B cell (primary cell): ENCODE measurements at regions not wholly inside any gene's neighbourhood (a gene's known extent, or its start where the extent isn't known, plus 50 kb on each side); places are given as distances from the start of the nearest gene placed in this dataset.

Experiments used
- ATAC-seq: fragments of 200-7000 bp; cut with Tn5 transposase; one replicate; pipeline ENCODE4 v1.10.0; 2021; ENCODE audit warnings: low read depth, mild to moderate bottlenecking, moderate number of reproducible peaks, moderate library complexity
- CTCF ChIA-PET: fragments of 350-600 bp; sonication (Branson Sonifier 250); formaldehyde crosslinking; loops from one replicate; lab custom pipeline; 2021; ENCODE audit warnings: antibody characterized with exemption, inconsistent platforms; lab: Charles Lee
- POLR2A ChIA-PET: fragments of 350-600 bp; sonication (Branson Sonifier 250); formaldehyde crosslinking; loops from one replicate; lab custom pipeline; 2021; ENCODE audit warnings: antibody characterized with exemption; lab: Charles Lee
- DNase-seq: peaks from one replicate; pipeline ENCODE4 v3.0.0; 2013
- H2AFZ ChIP-seq: 2 replicates; pipeline ENCODE4 v1.6.1; 2012; ENCODE audit warnings: mild to moderate bottlenecking, low read depth, low read length; ENCODE audit not compliant: insufficient read depth, poor library complexity, severe bottlenecking
- H3K27ac ChIP-seq, 2 donors: 1 replicate in 1 of 2; 2 replicates in 1 of 2; pipeline ENCODE4 v1.5.1; 2012 to 2013; ENCODE audit warnings: low read length in 2 of 2, mild to moderate bottlenecking in 2 of 2, moderate library complexity in 1 of 2
- H3K27me3 ChIP-seq, 4 experiments: fragments of 200-600 bp in 1 of 4; sonication (generic) in 1 of 4; replicated peaks in 1 of 4; 1 replicate in 2 of 4; 2 replicates in 2 of 4; pipeline versions ENCODE4 v1.6.1 to v1.7.0; 2013 to 2016; ENCODE audit warnings: low read length in 3 of 4, mild to moderate bottlenecking in 2 of 4, mixed read lengths in 1 of 4, moderate library complexity in 1 of 4; ENCODE audit not compliant: insufficient read depth in 4 of 4, control insufficient read depth in 3 of 4; ENCODE audit errors: control extremely low read depth in 1 of 4
- H3K36me3 ChIP-seq, 2 experiments: replicated peaks in 1 of 2; 1 replicate in 1 of 2; 2 replicates in 1 of 2; pipeline versions ENCODE4 v1.6.1 to v1.7.1; 2013; ENCODE audit warnings: low read length in 1 of 2; ENCODE audit not compliant: insufficient read depth in 2 of 2, control insufficient read depth in 1 of 2; ENCODE audit errors: control extremely low read depth in 1 of 2, extremely low read depth in 1 of 2
- H3K4me1 ChIP-seq, 2 donors: fragments of 200-600 bp in 1 of 2; sonication (generic) in 1 of 2; 1 replicate in 1 of 2; 2 replicates in 1 of 2; pipeline versions ENCODE4 v1.5.1 to v1.6.1; 2013 to 2017; ENCODE audit warnings: low read length in 2 of 2; ENCODE audit not compliant: control insufficient read depth in 2 of 2, insufficient read depth in 2 of 2
- H3K4me2 ChIP-seq: replicated peaks from 2 replicates; pipeline ENCODE3; 2012; ENCODE audit warnings: mild to moderate bottlenecking, low read depth, low read length; ENCODE audit not compliant: poor library complexity, severe bottlenecking
- H3K4me3 ChIP-seq, 5 experiments: fragments of 200-600 bp in 1 of 5; sonication (generic) in 1 of 5; 1 replicate in 3 of 5; 2 replicates in 2 of 5; pipeline versions ENCODE4 v1.5.1 to v1.7.0; 2011 to 2016; ENCODE audit warnings: low read length in 4 of 5, mild to moderate bottlenecking in 4 of 5, low read depth in 2 of 5, control low read depth in 1 of 5, moderate library complexity in 1 of 5; ENCODE audit not compliant: insufficient read depth in 1 of 5; ENCODE audit errors: control extremely low read depth in 1 of 5, extremely low read depth in 1 of 5
- H3K79me2 ChIP-seq: fragments of 200-600 bp; sonication (generic); one replicate; pipeline ENCODE4 v1.6.0; 2016; ENCODE audit warnings: low read length; ENCODE audit not compliant: control insufficient read depth, insufficient read depth
- H3K9ac ChIP-seq: fragments of 200-600 bp; sonication (generic); 2 replicates; pipeline ENCODE4 v1.6.1; 2017; ENCODE audit warnings: mild to moderate bottlenecking, low read length, moderate library complexity
- H3K9me3 ChIP-seq, 3 donors: one replicate each; pipeline versions ENCODE4 v1.6.1 to v1.7.1; 2013; ENCODE audit warnings: low read length in 2 of 3; ENCODE audit not compliant: control insufficient read depth in 2 of 3, insufficient read depth in 1 of 3; ENCODE audit errors: control extremely low read depth in 1 of 3
- H4K20me1 ChIP-seq: 2 replicates; pipeline ENCODE4 v1.6.0; 2012; ENCODE audit warnings: mild to moderate bottlenecking, low read length; ENCODE audit not compliant: insufficient read depth, control insufficient read depth, poor library complexity, severe bottlenecking
- H3K27ac Mint-ChIP-seq: one replicate; pipeline ENCODE4 v1.8.0; 2021; ENCODE audit warnings: mixed read lengths
- H3K27me3 Mint-ChIP-seq: one replicate; pipeline ENCODE4 v1.8.0; 2021; ENCODE audit warnings: mixed read lengths
- H3K4me1 Mint-ChIP-seq: one replicate; pipeline ENCODE4 v1.8.0; 2021; ENCODE audit warnings: mixed read lengths
- H3K4me3 Mint-ChIP-seq: one replicate; pipeline ENCODE4 v1.8.0; 2021; ENCODE audit warnings: mixed read lengths
- H3K9me3 Mint-ChIP-seq: one replicate; pipeline ENCODE4 v1.8.0; 2022; ENCODE audit warnings: mixed read lengths; ENCODE audit not compliant: insufficient read depth
- EZH2 ChIP-seq: IDR thresholded peaks from 2 replicates; pipeline ENCODE4 v1.6.1; 2012; ENCODE audit warnings: borderline replicate concordance, low read depth, mild to moderate bottlenecking, moderate library complexity, low read length; ENCODE audit not compliant: insufficient read depth, poor library complexity, severe bottlenecking
- WGBS: methylation state at CpG from one replicate; pipeline ENCODE4 v1.1.5; 2013; ENCODE audit warnings: missing lambda C conversion rate; ENCODE audit not compliant: insufficient coverage; 5-methylcytosine and 5-hydroxymethylcytosine counted together
- intact Hi-C: fragments of 100-400 bp; cut with micrococcal nuclease; formaldehyde crosslinking; loops from one replicate; pipeline ENCODE4 v1.10.0; 2022
- TF ChIP-seq, protein P1 (sequence below): fragments of 200-600 bp; IDR thresholded peaks from one replicate; pipeline ENCODE4 v1.8.0; 2022; ENCODE audit warnings: antibody characterized with exemption, mild to moderate bottlenecking

DNA sequence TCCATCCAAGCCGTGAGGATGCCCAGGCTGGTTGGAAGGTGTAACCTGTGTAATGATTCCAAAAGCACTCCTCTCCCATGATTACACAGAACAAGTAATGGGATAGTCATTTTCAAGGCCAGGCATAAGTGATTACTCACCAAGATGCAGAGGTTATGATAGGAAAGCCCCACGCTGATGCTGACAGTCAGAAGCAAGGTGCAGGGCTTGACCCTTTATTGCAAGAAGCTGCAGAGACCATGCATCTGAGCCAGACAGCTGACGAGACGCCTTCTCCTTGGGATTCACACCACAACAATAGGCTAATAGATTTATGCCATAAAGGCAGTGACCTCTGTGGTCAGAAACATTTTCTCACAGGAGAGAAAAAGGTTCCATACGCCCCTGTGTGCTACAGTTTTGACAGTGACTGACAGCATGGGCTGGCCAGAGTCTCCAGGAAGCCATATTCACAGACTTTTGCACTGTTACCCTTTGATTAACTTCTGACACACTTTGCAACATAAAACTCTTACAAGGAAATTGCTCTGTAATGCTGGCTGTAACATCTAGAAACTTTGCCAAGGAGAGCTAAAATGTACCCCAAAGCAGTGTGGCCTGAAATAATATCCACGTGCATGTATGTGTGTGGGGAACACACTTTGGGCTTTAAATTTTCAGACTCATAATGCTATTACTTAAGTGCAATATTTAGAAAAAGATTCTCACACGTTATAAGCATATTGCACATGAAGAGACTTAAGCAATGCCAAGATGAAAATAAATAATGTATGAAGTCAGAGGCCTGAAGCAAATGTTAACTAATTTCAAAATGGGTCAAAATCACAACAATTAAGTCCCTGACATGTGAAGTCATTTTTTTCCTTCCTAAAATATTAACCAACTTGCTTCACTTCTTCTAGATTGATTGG is 1079.0 kb upstream of the TENM4 start:
- no peak overlapping the region for H3K4me3 Mint-ChIP-seq
- Histone ChIP-seq H3K9ac (no peak overlapping the region), H3K4me3 (no peak overlapping the region), H3K27me3 (no peaks in the 10 kb centered on the region), H3K36me3 (no peaks in the 10 kb centered on the region), H3K4me2 (no peak overlapping the region), H2AFZ (no peak overlapping the region), H3K9me3 (no peaks in the 10 kb centered on the region), H3K27ac (no peak overlapping the region), H3K4me1 (no peaks in the 10 kb centered on the region), H3K79me2 (no peaks in the 10 kb centered on the region), H4K20me1 (no peaks in the 10 kb centered on the region)
- no peak overlapping the region for H3K27ac Mint-ChIP-seq
- WGBS: 55% methylated on average over 4 of the region's 7 CpGs
- POLR2A ChIA-PET: no interaction called here
- CTCF ChIA-PET: no interaction called here
- ATAC-seq: no peak
- intact Hi-C loops: no loop called here
- TF ChIP-seq, protein P1, sequence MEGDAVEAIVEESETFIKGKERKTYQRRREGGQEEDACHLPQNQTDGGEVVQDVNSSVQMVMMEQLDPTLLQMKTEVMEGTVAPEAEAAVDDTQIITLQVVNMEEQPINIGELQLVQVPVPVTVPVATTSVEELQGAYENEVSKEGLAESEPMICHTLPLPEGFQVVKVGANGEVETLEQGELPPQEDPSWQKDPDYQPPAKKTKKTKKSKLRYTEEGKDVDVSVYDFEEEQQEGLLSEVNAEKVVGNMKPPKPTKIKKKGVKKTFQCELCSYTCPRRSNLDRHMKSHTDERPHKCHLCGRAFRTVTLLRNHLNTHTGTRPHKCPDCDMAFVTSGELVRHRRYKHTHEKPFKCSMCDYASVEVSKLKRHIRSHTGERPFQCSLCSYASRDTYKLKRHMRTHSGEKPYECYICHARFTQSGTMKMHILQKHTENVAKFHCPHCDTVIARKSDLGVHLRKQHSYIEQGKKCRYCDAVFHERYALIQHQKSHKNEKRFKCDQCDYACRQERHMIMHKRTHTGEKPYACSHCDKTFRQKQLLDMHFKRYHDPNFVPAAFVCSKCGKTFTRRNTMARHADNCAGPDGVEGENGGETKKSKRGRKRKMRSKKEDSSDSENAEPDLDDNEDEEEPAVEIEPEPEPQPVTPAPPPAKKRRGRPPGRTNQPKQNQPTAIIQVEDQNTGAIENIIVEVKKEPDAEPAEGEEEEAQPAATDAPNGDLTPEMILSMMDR: no peak
- no peak for TF ChIP-seq EZH2
- H3K4me1 Mint-ChIP-seq: no peaks in the 10 kb centered on the region
- peaks cover 4% of the 10 kb centered on the region for H3K9me3 Mint-ChIP-seq
- no peaks in the 10 kb centered on the region for H3K27me3 Mint-ChIP-seq
- DNase-seq: no peak

DNA sequence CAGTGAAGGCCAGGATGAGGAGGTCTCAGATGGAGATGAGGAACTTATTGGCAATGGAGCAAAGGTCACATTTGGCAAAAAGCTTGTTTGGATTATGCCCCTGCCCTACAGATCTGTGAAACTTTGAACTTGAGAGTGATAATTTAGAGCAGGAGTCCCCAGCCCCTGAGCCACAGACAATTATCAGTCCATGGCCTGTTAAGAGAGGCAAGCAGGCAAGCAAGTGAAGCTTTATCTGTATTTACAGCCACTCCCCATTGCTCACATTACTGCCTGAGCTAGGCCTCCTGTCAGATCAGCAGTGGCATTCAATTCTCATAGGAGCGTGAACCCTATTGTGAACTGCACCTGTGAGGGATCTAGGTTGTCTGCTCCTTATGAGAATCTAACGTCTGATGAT is 1076.9 kb upstream of the TENM4 start:
- H3K9me3 Mint-ChIP-seq: peaks cover 4% of the 10 kb centered on the region
- H3K4me3 ChIP-seq: no peak overlapping the region
- H3K36me3 ChIP-seq: no peaks in the 10 kb centered on the region
- ATAC-seq (no peak), DNase-seq (no peak)
- H3K27me3 Mint-ChIP-seq: no peaks in the 10 kb centered on the region
- intact Hi-C loops: no loop called here
- no peaks in the 10 kb centered on the region for H4K20me1 ChIP-seq
- no peak overlapping the region for H3K27ac ChIP-seq
- H3K4me3 Mint-ChIP-seq: no peak overlapping the region
- no peaks in the 10 kb centered on the region for H3K79me2 ChIP-seq
- no peaks in the 10 kb centered on the region for H3K27me3 ChIP-seq
- H3K9me3 ChIP-seq: no peaks in the 10 kb centered on the region
- no peak overlapping the region for H3K9ac ChIP-seq
- CTCF ChIA-PET: no interaction called here
- 83% methylated on average over 1 of the region's 2 CpGs for WGBS
- no peak for TF ChIP-seq EZH2
- TF ChIP-seq, protein P1: no peak
- no peaks in the 10 kb centered on the region for H3K4me1 Mint-ChIP-seq
- no peaks in the 10 kb centered on the region for H3K4me1 ChIP-seq
- H3K4me2 ChIP-seq: no peak overlapping the region
- H3K27ac Mint-ChIP-seq: no peak overlapping the region
- H2AFZ ChIP-seq: no peak overlapping the region
- POLR2A ChIA-PET: no interaction called here
